Heart right ventricle (tissue), 16 donors: ENCODE measurements at regions not wholly inside any gene's neighbourhood (a gene's known extent, or its start where the extent isn't known, plus 50 kb on each side); places are given as distances from the start of the nearest gene placed in this dataset.

Experiments used
- ATAC-seq, 8 donors: fragments of 200-7000 bp; cut with Tn5 transposase; one replicate each; pipeline ENCODE4 v1.9.1; 2020; ENCODE audit warnings: mild to moderate bottlenecking in 8 of 8, moderate library complexity in 8 of 8, moderate number of reproducible peaks in 1 of 8
- DNase-seq, 2 donors: peaks; one replicate each; pipeline ENCODE4 v3.0.0-alpha.2; 2020
- H3K27ac ChIP-seq, 10 donors: fragments of 200-600 bp; sonication (generic) in 2 of 10; one replicate each; pipeline versions ENCODE4 v1.5.0 to v1.8.0; 2020 to 2022; ENCODE audit warnings: mild to moderate bottlenecking in 3 of 10
- H3K27me3 ChIP-seq, 7 donors: fragments of 200-600 bp; one replicate each; pipeline ENCODE4 v1.8.0; 2021 to 2022; ENCODE audit warnings: mild to moderate bottlenecking in 2 of 7
- H3K36me3 ChIP-seq, 9 donors: fragments of 200-600 bp; sonication (generic) in 1 of 9; one replicate each; pipeline versions ENCODE4 v1.5.0 to v1.8.0; 2020 to 2022; ENCODE audit warnings: mild to moderate bottlenecking in 2 of 9
- H3K4me1 ChIP-seq, 9 donors: fragments of 200-600 bp; sonication (generic) in 1 of 9; one replicate each; pipeline versions ENCODE4 v1.5.0 to v1.8.0; 2020 to 2022; ENCODE audit warnings: mild to moderate bottlenecking in 4 of 9
- H3K4me3 ChIP-seq, 10 donors: fragments of 200-600 bp; sonication (generic) in 2 of 10; one replicate each; pipeline versions ENCODE4 v1.5.0 to v1.8.0; 2020 to 2022; ENCODE audit warnings: mild to moderate bottlenecking in 7 of 10, moderate library complexity in 2 of 10
- H3K9me3 ChIP-seq, 11 donors: fragments of 200-600 bp in 10 of 11; sonication (generic) in 2 of 11; one replicate each; pipeline versions ENCODE4 v1.5.0 to v1.8.0; 2013 to 2022; ENCODE audit warnings: mild to moderate bottlenecking in 2 of 11, control low read depth in 1 of 11, moderate library complexity in 1 of 11
- CTCF ChIP-seq, 9 donors: fragments of 200-600 bp; sonication (generic) in 2 of 9; IDR thresholded peaks; one replicate each; pipeline versions ENCODE4 v1.5.0 to v1.8.0; 2021 to 2022; ENCODE audit warnings: antibody characterized with exemption in 9 of 9, mild to moderate bottlenecking in 5 of 9, moderate library complexity in 1 of 9
- WGBS, 2 donors: extraction: QIAGEN DNeasy Blood & Tissue Kit; methylation state at CpG; one replicate each; pipeline ENCODE4 v1.1.7; 2013; ENCODE audit warnings: inconsistent platforms in 1 of 2; 5-methylcytosine and 5-hydroxymethylcytosine counted together
- intact Hi-C, 10 donors: fragments of 100-400 bp; cut with DNase I; formaldehyde crosslinking; loops; one replicate each; pipeline versions ENCODE4 v1.11.1 to v1.14.2; 2022
- donor health status: Arrhythmogenic right ventricular cardiomyopathy.
- donor health status: ischemic (EF 13 %, LVEDD 7.1; RV severe dilation, severe dysfunction).
- donor health status: healthy with polysubstance abuse.
- donor health status: DM: no; HTN: yes; CAD: no.
- donor health status: DM: no; HTN: no; CAD: no.
- donor health status: ischemic (EF 25% LVEDD 6.9; RV normal size, moderate dysfunction).
- donor health status: ischemic (EF 25% LVEDD 5.7; RV mildly dilated, moderate dysfunction).
- donor health status: healthy.
- donor health status: DM: yes; HTN: yes; CAD: no.
- donor health status: Ischemic cardiomyopathy.
- donor health status: ischemic (EF 35%, LVEDD 5.7; RV mildly dilated, moderate dysfunction).
- donor health status: nonischemic (EF 11% LVEDD 7.7; RV severe dilation, severe dysfunction).
- donor health status: DM: yes; HTN: yes; CAD: no.
- donor health status: PGD.
- donor health status: ischemic (EF 29% LVEDD 5.4; RV normal size, mild dysfunction).
- donor health status: nonischemic (EF 23%, LVEDD 6.1; RV moderate dilation, normal function).

GRCh38 chr15:27648359-27648758 is 450.8 kb downstream of the OCA2 start:
- H3K4me3 ChIP-seq: no peak overlapping the region
- peaks cover 0 to 33% (median 0%) of the 10 kb centered on the region in 11 donors for H3K9me3 ChIP-seq
- H3K4me1 ChIP-seq: no peaks in the 10 kb centered on the region
- no peak for DNase-seq
- H3K27me3 ChIP-seq: peaks cover 0 to 4% (median 0%) of the 10 kb centered on the region in 7 donors
- no peak for ATAC-seq
- 44 to 48% methylated on average over 4 of the region's 4 CpGs for WGBS, 2 donors
- H3K27ac ChIP-seq: no peak overlapping the region
- no peaks in the 10 kb centered on the region for H3K36me3 ChIP-seq
- intact Hi-C loops: no loop called here
- no peak for TF ChIP-seq CTCF (IDR thresholded peaks at IDR 0.05)

GRCh38 chr15:27646531-27646930 is 452.6 kb downstream of the OCA2 start:
- H3K4me3 ChIP-seq: no peak overlapping the region
- DNase-seq: no peak
- WGBS, 2 donors: 45 to 53% methylated on average over 6 of the region's 6 CpGs
- H3K4me1 ChIP-seq: no peaks in the 10 kb centered on the region
- no peaks in the 10 kb centered on the region for H3K36me3 ChIP-seq
- H3K9me3 ChIP-seq: peaks cover 0 to 50% (median 0%) of the 10 kb centered on the region in 11 donors
- intact Hi-C loops: no loop called here
- H3K27me3 ChIP-seq: peaks cover 0 to under 1% (median 0%) of the 10 kb centered on the region in 7 donors
- H3K27ac ChIP-seq: no peak overlapping the region
- ATAC-seq: no peak
- no peak for TF ChIP-seq CTCF (IDR thresholded peaks at IDR 0.05)

GRCh38 chr15:27645672-27646071 is 453.4 kb downstream of the OCA2 start:
- intact Hi-C loops: no loop called here
- no peak for TF ChIP-seq CTCF (IDR thresholded peaks at IDR 0.05)
- DNase-seq (no peak), ATAC-seq (no peak)
- Histone ChIP-seq H3K27ac (no peak overlapping the region), H3K4me1 (no peaks in the 10 kb centered on the region), H3K9me3 (peaks cover 0 to 55% (median 0%) of the 10 kb centered on the region in 11 donors), H3K36me3 (no peaks in the 10 kb centered on the region), H3K27me3 (no peaks in the 10 kb centered on the region), H3K4me3 (no peak overlapping the region)
- 71 to 78% methylated on average over 3 of the region's 3 CpGs for WGBS, 2 donors

GRCh38 chr15:27642981-27643380 is 456.1 kb downstream of the OCA2 start:
- H3K9me3 ChIP-seq: peaks cover 0 to 70% (median 0%) of the 10 kb centered on the region in 11 donors
- DNase-seq (no peak), ATAC-seq (no peak)
- TF ChIP-seq CTCF (IDR thresholded peaks at IDR 0.05): no peak
- no peak overlapping the region for H3K4me3 ChIP-seq
- no peaks in the 10 kb centered on the region for H3K4me1 ChIP-seq
- no peaks in the 10 kb centered on the region for H3K27me3 ChIP-seq
- H3K27ac ChIP-seq: no peak overlapping the region
- 60 to 62% methylated on average over 1 of the region's 1 CpG for whole genome bisulfite sequencing, 2 donors
- H3K36me3 ChIP-seq: no peaks in the 10 kb centered on the region
- intact Hi-C loops: no loop called here
